ENCODE measurements at regions not wholly inside any gene's neighbourhood (a gene's known extent, or its start where the extent isn't known, plus 50 kb on each side); places are given as distances from the start of the nearest gene placed in this dataset.

DNA sequence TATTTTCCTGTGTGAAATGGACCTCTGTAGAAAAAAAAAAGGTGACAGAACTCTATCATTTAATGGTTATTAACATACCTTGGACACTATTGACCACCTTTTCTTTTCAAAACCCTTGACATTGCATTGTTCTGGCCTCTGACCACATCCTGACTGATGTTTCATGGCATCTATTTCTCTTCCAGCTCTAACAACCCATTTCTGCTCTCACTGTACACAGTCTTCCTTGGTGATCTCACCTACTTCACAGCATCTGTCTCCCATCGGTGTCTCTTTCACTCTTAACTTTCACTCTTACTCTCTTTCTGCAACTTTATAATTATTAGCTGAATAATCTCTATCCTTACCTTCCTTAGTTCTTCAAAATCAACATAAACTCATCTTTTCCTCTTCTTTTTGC, 217.4 kb upstream of the CD96 start:
- TF ChIP-seq EP300 (IDR thresholded peaks at IDR 0.05; ENCODE audit: low read length), result no peak
- TF ChIP-seq MTA3 (IDR thresholded peaks at IDR 0.05; ENCODE audit: borderline replicate concordance), result no peak
- no peak for TF ChIP-seq FOS (IDR thresholded peaks at IDR 0.05; ENCODE audit: extremely low read depth, insufficient read length)
- TF ChIP-seq ELF1 (tag; IDR thresholded peaks at IDR 0.05), result no peak
- no peak for TF ChIP-seq POLR2AphosphoS5 (IDR thresholded peaks at IDR 0.05; ENCODE audit: control insufficient read depth, insufficient read depth, low read depth, low read length)
- TF ChIP-seq, protein P1, sequence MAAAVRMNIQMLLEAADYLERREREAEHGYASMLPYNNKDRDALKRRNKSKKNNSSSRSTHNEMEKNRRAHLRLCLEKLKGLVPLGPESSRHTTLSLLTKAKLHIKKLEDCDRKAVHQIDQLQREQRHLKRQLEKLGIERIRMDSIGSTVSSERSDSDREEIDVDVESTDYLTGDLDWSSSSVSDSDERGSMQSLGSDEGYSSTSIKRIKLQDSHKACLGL (CRISPR knock-in tag; IDR thresholded peaks at IDR 0.05; ENCODE audit: borderline replicate concordance, poor library complexity, severe bottlenecking), result no peak
- no peak for TF ChIP-seq FOSL1 (tag; conservative IDR thresholded peaks at IDR 0.05)
- TF ChIP-seq PCBP1 (IDR thresholded peaks at IDR 0.05; ENCODE audit: low read depth, low read length, poor library complexity, severe bottlenecking), result no peak
- no peak for TF ChIP-seq ATF7 (IDR thresholded peaks at IDR 0.05)
- TF ChIP-seq, protein P2, sequence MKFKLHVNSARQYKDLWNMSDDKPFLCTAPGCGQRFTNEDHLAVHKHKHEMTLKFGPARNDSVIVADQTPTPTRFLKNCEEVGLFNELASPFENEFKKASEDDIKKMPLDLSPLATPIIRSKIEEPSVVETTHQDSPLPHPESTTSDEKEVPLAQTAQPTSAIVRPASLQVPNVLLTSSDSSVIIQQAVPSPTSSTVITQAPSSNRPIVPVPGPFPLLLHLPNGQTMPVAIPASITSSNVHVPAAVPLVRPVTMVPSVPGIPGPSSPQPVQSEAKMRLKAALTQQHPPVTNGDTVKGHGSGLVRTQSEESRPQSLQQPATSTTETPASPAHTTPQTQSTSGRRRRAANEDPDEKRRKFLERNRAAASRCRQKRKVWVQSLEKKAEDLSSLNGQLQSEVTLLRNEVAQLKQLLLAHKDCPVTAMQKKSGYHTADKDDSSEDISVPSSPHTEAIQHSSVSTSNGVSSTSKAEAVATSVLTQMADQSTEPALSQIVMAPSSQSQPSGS (CRISPR knock-in tag; IDR thresholded peaks at IDR 0.05), result no peak
- TF ChIP-seq, protein P3, sequence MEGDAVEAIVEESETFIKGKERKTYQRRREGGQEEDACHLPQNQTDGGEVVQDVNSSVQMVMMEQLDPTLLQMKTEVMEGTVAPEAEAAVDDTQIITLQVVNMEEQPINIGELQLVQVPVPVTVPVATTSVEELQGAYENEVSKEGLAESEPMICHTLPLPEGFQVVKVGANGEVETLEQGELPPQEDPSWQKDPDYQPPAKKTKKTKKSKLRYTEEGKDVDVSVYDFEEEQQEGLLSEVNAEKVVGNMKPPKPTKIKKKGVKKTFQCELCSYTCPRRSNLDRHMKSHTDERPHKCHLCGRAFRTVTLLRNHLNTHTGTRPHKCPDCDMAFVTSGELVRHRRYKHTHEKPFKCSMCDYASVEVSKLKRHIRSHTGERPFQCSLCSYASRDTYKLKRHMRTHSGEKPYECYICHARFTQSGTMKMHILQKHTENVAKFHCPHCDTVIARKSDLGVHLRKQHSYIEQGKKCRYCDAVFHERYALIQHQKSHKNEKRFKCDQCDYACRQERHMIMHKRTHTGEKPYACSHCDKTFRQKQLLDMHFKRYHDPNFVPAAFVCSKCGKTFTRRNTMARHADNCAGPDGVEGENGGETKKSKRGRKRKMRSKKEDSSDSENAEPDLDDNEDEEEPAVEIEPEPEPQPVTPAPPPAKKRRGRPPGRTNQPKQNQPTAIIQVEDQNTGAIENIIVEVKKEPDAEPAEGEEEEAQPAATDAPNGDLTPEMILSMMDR (IDR thresholded peaks at IDR 0.05 in 2 of 3, conservative IDR thresholded peaks at IDR 0.05 in 1 of 3; ENCODE audit: insufficient read depth in 2 of 3, low read depth in 1 of 3, low read length in 3 of 3), result no peak
- TF ChIP-seq, protein P4, sequence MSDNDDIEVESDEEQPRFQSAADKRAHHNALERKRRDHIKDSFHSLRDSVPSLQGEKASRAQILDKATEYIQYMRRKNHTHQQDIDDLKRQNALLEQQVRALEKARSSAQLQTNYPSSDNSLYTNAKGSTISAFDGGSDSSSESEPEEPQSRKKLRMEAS (CRISPR knock-in tag; IDR thresholded peaks at IDR 0.05), result no peak
- TF ChIP-seq SP2 (IDR thresholded peaks at IDR 0.05; ENCODE audit: extremely low read depth, low read depth, low read length, poor library complexity, severe bottlenecking), result no peak
- no peak for TF ChIP-seq SNRNP70 (optimal IDR thresholded peaks at IDR 0.05; ENCODE audit: low read depth, low read length)
